CD8-positive, alpha-beta memory T cell (primary cell): ENCODE measurements at regions not wholly inside any gene's neighbourhood (a gene's known extent, or its start where the extent isn't known, plus 50 kb on each side); places are given as distances from the start of the nearest gene placed in this dataset.
A peak's percentile ranks its signal among the peaks of the same experiment; 100 is the strongest.

Source experiments
- CTCF ChIA-PET: fragments of 350-600 bp; sonication (Branson Sonifier 250); formaldehyde crosslinking; loops from one replicate; lab custom pipeline; 2021; ENCODE audit warnings: antibody characterized with exemption; lab: Charles Lee
- POLR2A ChIA-PET: fragments of 350-600 bp; sonication (Branson Sonifier 250); formaldehyde crosslinking; loops from one replicate; lab custom pipeline; 2021; ENCODE audit warnings: antibody characterized with exemption; lab: Charles Lee
- DNase-seq, 5 donors: peaks; one replicate each; pipeline versions ENCODE4 v3.0.0 to v3.0.0-alpha.2; 2020 to 2022; ENCODE audit warnings: mixed read lengths in 1 of 5
- H3K27ac ChIP-seq: one replicate; pipeline ENCODE4 v1.7.0; 2013; ENCODE audit warnings: low read depth, mild to moderate bottlenecking, low read length, moderate library complexity
- H3K27me3 ChIP-seq: 2 replicates; pipeline ENCODE4 v1.7.0; 2013; ENCODE audit warnings: low read length, mild to moderate bottlenecking; ENCODE audit not compliant: insufficient read depth, poor library complexity, severe bottlenecking
- H3K36me3 ChIP-seq: 2 replicates; pipeline ENCODE4 v1.7.0; 2013; ENCODE audit warnings: mild to moderate bottlenecking, low read length, moderate library complexity; ENCODE audit not compliant: insufficient read depth
- H3K4me1 ChIP-seq: 2 replicates; pipeline ENCODE4 v1.7.0; 2013; ENCODE audit warnings: mild to moderate bottlenecking, low read length, moderate library complexity; ENCODE audit not compliant: insufficient read depth
- H3K4me3 ChIP-seq: 2 replicates; pipeline ENCODE4 v1.7.0; 2013; ENCODE audit warnings: mild to moderate bottlenecking, low read length
- H3K9me3 ChIP-seq: 2 replicates; pipeline ENCODE4 v1.7.0; 2013; ENCODE audit warnings: mild to moderate bottlenecking, low read length
- H3K27ac Mint-ChIP-seq, 8 donors: one replicate each; pipeline ENCODE4 v1.8.0; 2020 to 2021; ENCODE audit warnings: mixed read lengths in 8 of 8, mild to moderate bottlenecking in 6 of 8, inconsistent platforms in 3 of 8, moderate library complexity in 3 of 8
- H3K27me3 Mint-ChIP-seq, 2 donors: one replicate each; pipeline ENCODE4 v1.8.0; 2020 to 2021; ENCODE audit warnings: mixed read lengths in 2 of 2, mild to moderate bottlenecking in 1 of 2, moderate library complexity in 1 of 2
- H3K36me3 Mint-ChIP-seq, 3 donors: one replicate each; pipeline ENCODE4 v1.8.0; 2020 to 2021; ENCODE audit warnings: mixed read lengths in 3 of 3, inconsistent platforms in 1 of 3, mild to moderate bottlenecking in 1 of 3
- H3K4me1 Mint-ChIP-seq, 3 donors: one replicate each; pipeline ENCODE4 v1.8.0; 2020 to 2021; ENCODE audit warnings: mixed read lengths in 3 of 3, inconsistent platforms in 1 of 3, mild to moderate bottlenecking in 1 of 3
- H3K4me3 Mint-ChIP-seq, 7 donors: one replicate each; pipeline ENCODE4 v1.8.0; 2020 to 2021; ENCODE audit warnings: mixed read lengths in 7 of 7, mild to moderate bottlenecking in 6 of 7, moderate library complexity in 4 of 7, inconsistent platforms in 2 of 7
- H3K9me3 Mint-ChIP-seq, 5 donors: one replicate each; pipeline ENCODE4 v1.8.0; 2020 to 2022; ENCODE audit warnings: mixed read lengths in 5 of 5, mild to moderate bottlenecking in 3 of 5, moderate library complexity in 2 of 5, inconsistent platforms in 1 of 5

- H3K27ac Mint-ChIP-seq = peak overlapping the region; percentile 40 to 94 (median 84)
- DNase-seq = peak; percentile 37 to 82 (median 62)
- peaks cover 79 to 97% (median 92%) of the 10 kb centered on the region in 3 donors for H3K4me1 Mint-ChIP-seq
- no peak overlapping the region for H3K27ac ChIP-seq
- CTCF ChIA-PET = interaction anchor here (0.6 to 7.3 kb wide), 26 partner anchors 29 to 1277 kb away, joined by 3 to 71 read pairs (median 4); partner anchors contain the start of gene BCL11B
- H3K4me3 ChIP-seq = peak overlapping the region; percentile 37
- H3K36me3 ChIP-seq = no peaks in the 10 kb centered on the region
- peak overlapping the region; percentile 70 to 85 (median 77) for H3K4me3 Mint-ChIP-seq
- H3K27me3 ChIP-seq = no peaks in the 10 kb centered on the region
- no peaks in the 10 kb centered on the region for H3K9me3 ChIP-seq
- POLR2A ChIA-PET = interaction anchor here (0.8 to 1.4 kb wide), 3 partner anchors 161 to 1130 kb away, joined by 3 to 4 read pairs (median 4); no protein-coding TSS in a partner anchor
- H3K4me1 ChIP-seq = peaks cover 84% of the 10 kb centered on the region
- no peaks in the 10 kb centered on the region for H3K9me3 Mint-ChIP-seq
- H3K27me3 Mint-ChIP-seq = no peaks in the 10 kb centered on the region
- peaks cover 0 to 4% (median 0%) of the 10 kb centered on the region in 3 donors for H3K36me3 Mint-ChIP-seq
Measured at GRCh38 chr14:98138666-98139065, 1133.3 kb downstream of the BCL11B start.

GRCh38 chr14:98140862-98141530 lies 1131.0 kb downstream of the BCL11B start:
- Histone ChIP-seq H3K9me3 (no peaks in the 10 kb centered on the region), H3K4me1 (peaks cover 83% of the 10 kb centered on the region), H3K4me3 (peak overlapping the region; percentile 47), H3K36me3 (no peaks in the 10 kb centered on the region), H3K27ac (no peak overlapping the region), H3K27me3 (no peaks in the 10 kb centered on the region)
- Mint-ChIP-seq H3K27ac (peak overlapping the region; percentile 68 to 90 (median 84)), H3K4me3 (peak overlapping the region in 6 of 7 donors; percentile 47 to 76 (median 60)), H3K9me3 (no peaks in the 10 kb centered on the region), H3K27me3 (no peaks in the 10 kb centered on the region), H3K4me1 (peaks cover 69 to 91% (median 89%) of the 10 kb centered on the region in 3 donors), H3K36me3 (peaks cover 0 to 4% (median 4%) of the 10 kb centered on the region in 3 donors)
- CTCF ChIA-PET = interaction anchor here (0.9 to 7.3 kb wide), 13 partner anchors 10 to 1134 kb away, joined by 3 to 71 read pairs (median 7); partner anchors contain the start of gene BCL11B
- DNase-seq = peak in 1 of 5 donors; percentile 45
- POLR2A ChIA-PET = interaction anchor here (0.6 to 1.9 kb wide), 7 partner anchors 24 to 1125 kb away, joined by 3 to 5 read pairs (median 3); no protein-coding TSS in a partner anchor

GRCh38 chr14:98143566-98143965 lies 1128.4 kb downstream of the BCL11B start:
- H3K27ac ChIP-seq = no peak overlapping the region
- H3K36me3 ChIP-seq = no peaks in the 10 kb centered on the region
- Mint-ChIP-seq H3K36me3 (peaks cover 0 to 4% (median 4%) of the 10 kb centered on the region in 3 donors), H3K4me1 (peaks cover 49 to 68% (median 65%) of the 10 kb centered on the region in 3 donors), H3K27me3 (no peaks in the 10 kb centered on the region), H3K4me3 (no peak overlapping the region), H3K27ac (peak overlapping the region in 2 of 8 donors; percentile 33 to 42), H3K9me3 (no peaks in the 10 kb centered on the region)
- peaks cover 65% of the 10 kb centered on the region for H3K4me1 ChIP-seq
- H3K4me3 ChIP-seq = no peak overlapping the region
- POLR2A ChIA-PET = interaction anchor here (0.6 kb wide), 1 partner anchor 1035 kb away, joined by 3 read pairs; no protein-coding TSS in a partner anchor
- H3K27me3 ChIP-seq = no peaks in the 10 kb centered on the region
- CTCF ChIA-PET = no interaction called here
- no peak for DNase-seq
- no peaks in the 10 kb centered on the region for H3K9me3 ChIP-seq

GRCh38 chr14:98144964-98145363 lies 1127.0 kb downstream of the BCL11B start:
- no peaks in the 10 kb centered on the region for H3K9me3 Mint-ChIP-seq
- Histone ChIP-seq H3K4me1 (peaks cover 51% of the 10 kb centered on the region), H3K9me3 (no peaks in the 10 kb centered on the region), H3K36me3 (no peaks in the 10 kb centered on the region), H3K27me3 (no peaks in the 10 kb centered on the region), H3K27ac (no peak overlapping the region), H3K4me3 (no peak overlapping the region)
- no peak overlapping the region for H3K27ac Mint-ChIP-seq
- H3K36me3 Mint-ChIP-seq = peaks cover 0 to 4% (median 4%) of the 10 kb centered on the region in 3 donors
- no peaks in the 10 kb centered on the region for H3K27me3 Mint-ChIP-seq
- CTCF ChIA-PET = no interaction called here
- DNase-seq = no peak
- POLR2A ChIA-PET = interaction anchor here (0.6 kb wide), 1 partner anchor 34 kb away, joined by 3 read pairs; no protein-coding TSS in a partner anchor
- H3K4me1 Mint-ChIP-seq = peaks cover 36 to 54% (median 51%) of the 10 kb centered on the region in 3 donors
- no peak overlapping the region for H3K4me3 Mint-ChIP-seq

- Histone ChIP-seq H3K27ac (no peak overlapping the region), H3K36me3 (no peaks in the 10 kb centered on the region), H3K4me3 (no peak overlapping the region), H3K9me3 (no peaks in the 10 kb centered on the region), H3K27me3 (no peaks in the 10 kb centered on the region), H3K4me1 (peaks cover 48% of the 10 kb centered on the region)
- Mint-ChIP-seq H3K9me3 (no peaks in the 10 kb centered on the region), H3K36me3 (peaks cover 0 to 17% (median 4%) of the 10 kb centered on the region in 3 donors), H3K4me3 (no peak overlapping the region), H3K27me3 (no peaks in the 10 kb centered on the region), H3K4me1 (peaks cover 33 to 53% (median 51%) of the 10 kb centered on the region in 3 donors), H3K27ac (peak overlapping the region in 1 of 8 donors; percentile 65)
- ChIA-PET CTCF (no interaction called here), POLR2A (no interaction called here)
- DNase-seq = no peak
Measured at GRCh38 chr14:98146416-98146815, 1125.6 kb downstream of the BCL11B start.

GRCh38 chr14:98154254-98154653 lies 1117.7 kb downstream of the BCL11B start:
- peaks cover 32 to 50% (median 38%) of the 10 kb centered on the region in 3 donors for H3K4me1 Mint-ChIP-seq

GRCh38 chr14:98156411-98156810 lies 1115.6 kb downstream of the BCL11B start:
- H3K27ac Mint-ChIP-seq = peak overlapping the region in 4 of 8 donors; percentile 38 to 78 (median 58)
- ChIA-PET POLR2A (no interaction called here), CTCF (no interaction called here)
- H3K4me3 Mint-ChIP-seq = peak overlapping the region in 1 of 7 donors; percentile 46
- no peaks in the 10 kb centered on the region for H3K9me3 Mint-ChIP-seq
- Histone ChIP-seq H3K36me3 (no peaks in the 10 kb centered on the region), H3K4me3 (no peak overlapping the region), H3K9me3 (no peaks in the 10 kb centered on the region), H3K27ac (no peak overlapping the region), H3K27me3 (no peaks in the 10 kb centered on the region), H3K4me1 (peaks cover 24% of the 10 kb centered on the region)
- peaks cover 0 to 3% (median 1%) of the 10 kb centered on the region in 3 donors for H3K36me3 Mint-ChIP-seq
- DNase-seq = no peak
- H3K4me1 Mint-ChIP-seq = peaks cover 26 to 52% (median 32%) of the 10 kb centered on the region in 3 donors
- no peaks in the 10 kb centered on the region for H3K27me3 Mint-ChIP-seq

More at GRCh38 chr14:98154254-98154653, 1117.7 kb downstream of the BCL11B start:
- Mint-ChIP-seq H3K4me3 (no peak overlapping the region), H3K27ac (peak overlapping the region in 1 of 8 donors; percentile 34), H3K36me3 (peaks cover 0 to 14% (median 2%) of the 10 kb centered on the region in 3 donors), H3K27me3 (no peaks in the 10 kb centered on the region), H3K9me3 (no peaks in the 10 kb centered on the region)
- Histone ChIP-seq H3K9me3 (no peaks in the 10 kb centered on the region), H3K36me3 (no peaks in the 10 kb centered on the region), H3K4me1 (peaks cover 31% of the 10 kb centered on the region), H3K4me3 (no peak overlapping the region), H3K27ac (no peak overlapping the region), H3K27me3 (no peaks in the 10 kb centered on the region)
- ChIA-PET POLR2A (no interaction called here), CTCF (no interaction called here)
- DNase-seq = no peak

GRCh38 chr14:98160901-98161300 lies 1111.1 kb downstream of the BCL11B start:
- Histone ChIP-seq H3K27ac (no peak overlapping the region), H3K4me1 (peaks cover 34% of the 10 kb centered on the region), H3K27me3 (no peaks in the 10 kb centered on the region), H3K4me3 (no peak overlapping the region), H3K36me3 (no peaks in the 10 kb centered on the region), H3K9me3 (no peaks in the 10 kb centered on the region)
- H3K27ac Mint-ChIP-seq = peak overlapping the region in 2 of 8 donors; percentile 31 to 46
- H3K4me1 Mint-ChIP-seq = peaks cover 42 to 63% (median 50%) of the 10 kb centered on the region in 3 donors
- DNase-seq = no peak
- POLR2A ChIA-PET = interaction anchor here (0.6 kb wide), 1 partner anchor 183 kb away, joined by 3 read pairs; no protein-coding TSS in a partner anchor
- peaks cover 0 to 4% of the 10 kb centered on the region in 2 donors for H3K27me3 Mint-ChIP-seq
- CTCF ChIA-PET = interaction anchor here (1.7 kb wide), 1 partner anchor 12 kb away, joined by 6 read pairs; no protein-coding TSS in a partner anchor
- H3K4me3 Mint-ChIP-seq = no peak overlapping the region
- H3K9me3 Mint-ChIP-seq = no peaks in the 10 kb centered on the region
- H3K36me3 Mint-ChIP-seq = peaks cover 0 to 3% (median 0%) of the 10 kb centered on the region in 3 donors
